ENCODE measurements at regions not wholly inside any gene's neighbourhood (a gene's known extent, or its start where the extent isn't known, plus 50 kb on each side); places are given as distances from the start of the nearest gene placed in this dataset.
"Not testable (repeated sequence)": the region's sequence is repeated elsewhere in the genome, so short reads cannot be mapped to it uniquely, and the experiment has no call there.

DNA sequence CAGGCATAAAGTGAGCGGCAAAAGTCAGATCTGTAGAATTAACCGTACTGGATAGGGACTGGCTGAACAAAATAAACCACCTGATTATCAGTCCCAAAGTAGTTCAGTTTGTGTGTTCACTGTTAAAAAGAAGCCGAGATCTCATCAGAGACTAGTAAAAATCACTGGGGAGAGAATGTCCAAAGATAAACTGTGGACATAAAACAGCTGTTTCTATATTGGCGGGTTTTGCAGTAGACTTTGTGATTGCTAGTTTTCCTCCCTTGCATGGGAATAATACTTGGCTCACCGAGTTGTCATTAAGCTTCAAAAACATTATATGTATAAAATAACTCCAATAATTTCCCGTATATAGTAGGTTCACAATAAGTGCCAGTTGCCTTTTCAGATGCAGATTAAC lies 114.2 kb upstream of the ID4 start (continued):
- no peak for TF ChIP-seq FOSL2 (IDR thresholded peaks at IDR 0.05; ENCODE audit: borderline replicate concordance, low read depth)
- no peak for TF ChIP-seq YY1 (IDR thresholded peaks at IDR 0.05; ENCODE audit: low read depth)
- no peak for TF ChIP-seq EZH2phosphoT487 (IDR thresholded peaks at IDR 0.05; ENCODE audit: borderline replicate concordance, low read depth)

DNA sequence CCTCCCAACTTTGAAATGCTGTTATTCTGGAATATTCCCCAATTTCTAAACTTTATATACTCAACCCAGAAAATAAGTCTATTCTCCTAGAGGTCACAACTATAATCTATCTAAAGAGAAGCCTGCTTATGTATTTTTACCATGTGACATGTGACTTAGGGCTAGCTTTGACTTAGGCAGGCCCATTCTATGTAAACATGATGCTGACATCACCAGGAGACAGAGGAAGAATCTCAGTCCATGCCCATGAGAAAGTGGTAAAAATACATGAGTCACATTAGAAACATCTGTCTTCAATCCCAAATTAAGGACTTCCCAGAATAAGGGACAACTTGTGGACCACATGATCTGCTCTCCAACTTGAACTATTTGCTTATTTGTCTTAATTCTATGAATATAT lies 113.6 kb upstream of the ID4 start:
- no peaks in the 10 kb centered on the region for H3K9me2 ChIP-seq
- H3K9ac ChIP-seq: no peak overlapping the region
- POLR2A ChIA-PET: no interaction called here
- no peak overlapping the region for H3K4me2 ChIP-seq
- peaks cover 3% of the 10 kb centered on the region for H3F3A ChIP-seq (replicated peaks; ENCODE audit: insufficient read depth)
- H3K36me3 ChIP-seq (replicated peaks in 1 of 2; ENCODE audit: control insufficient read depth in 1 of 2, insufficient read depth in 2 of 2, low read length in 1 of 2): no peaks in the 10 kb centered on the region
- no peaks in the 10 kb centered on the region for H4K20me1 ChIP-seq (ENCODE audit: insufficient read depth)
- no peaks in the 10 kb centered on the region for H3K79me2 ChIP-seq (ENCODE audit: insufficient read depth)
- H3K9me3 ChIP-seq: no peaks in the 10 kb centered on the region
- no peak for DNase-seq
- H2AFZ ChIP-seq (ENCODE audit: low read depth): no peak overlapping the region
- CTCF ChIA-PET: no interaction called here
- peaks cover 0 to 5% of the 10 kb centered on the region in 2 experiments; a peak in 3 of 4 replicates for H3K4me1 ChIP-seq (ENCODE audit: control insufficient read depth in 1 of 2, insufficient read depth in 2 of 2, low read depth in 1 of 2, low read length in 1 of 2)
- H3K4me3 ChIP-seq (ENCODE audit: low read depth in 2 of 2, low read length in 1 of 2): no peak overlapping the region
- peak overlapping the region in 1 of 2 experiments; percentile 68; a peak in 2 of 4 replicates for H3K27ac ChIP-seq (ENCODE audit: low read depth in 2 of 2, low read length in 1 of 2)
- TF ChIP-seq FOXM1 (IDR thresholded peaks at IDR 0.05; ENCODE audit: low read depth) (no peak), TCF12 (IDR thresholded peaks at IDR 0.05) (0 out of 2 replicates have a peak, but pooled peaks have one; percentile 29)
- no peaks in the 10 kb centered on the region for H3K27me3 ChIP-seq (ENCODE audit: insufficient read depth)

DNA sequence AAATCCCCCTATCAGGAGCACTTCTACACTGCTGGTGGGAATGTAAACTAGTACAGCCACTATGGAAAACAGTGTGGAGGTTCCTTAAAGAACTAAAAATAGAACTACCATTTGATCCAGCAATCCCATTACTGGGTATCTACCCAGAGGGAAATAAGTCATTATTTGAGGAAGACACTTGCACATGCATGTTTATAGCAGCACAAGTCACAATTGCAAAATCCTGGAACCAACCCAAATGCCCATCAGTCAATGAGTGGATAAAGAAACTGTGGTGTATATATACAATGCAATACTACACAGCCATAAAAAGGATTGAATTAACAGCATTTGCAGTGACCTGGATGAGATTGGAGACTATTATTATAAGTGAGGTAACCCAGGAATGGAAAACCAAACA lies 111.7 kb upstream of the ID4 start:
- DNase-seq; POLR2A ChIA-PET; H3K36me3 ChIP-seq (replicated peaks in 1 of 2; ENCODE audit: control insufficient read depth in 1 of 2, insufficient read depth in 2 of 2, low read length in 1 of 2); H3K27ac ChIP-seq (ENCODE audit: low read depth in 2 of 2, low read length in 1 of 2); H3K4me3 ChIP-seq (ENCODE audit: low read depth in 2 of 2, low read length in 1 of 2); H3K9ac ChIP-seq; H3F3A ChIP-seq (replicated peaks; ENCODE audit: insufficient read depth); H3K27me3 ChIP-seq (ENCODE audit: insufficient read depth); H2AFZ ChIP-seq (ENCODE audit: low read depth); H3K4me2 ChIP-seq; H4K20me1 ChIP-seq (ENCODE audit: insufficient read depth); H3K79me2 ChIP-seq (ENCODE audit: insufficient read depth); H3K9me2 ChIP-seq; H3K9me3 ChIP-seq; H3K4me1 ChIP-seq (ENCODE audit: control insufficient read depth in 1 of 2, insufficient read depth in 2 of 2, low read depth in 1 of 2, low read length in 1 of 2); CTCF ChIA-PET: not testable (repeated sequence)

DNA sequence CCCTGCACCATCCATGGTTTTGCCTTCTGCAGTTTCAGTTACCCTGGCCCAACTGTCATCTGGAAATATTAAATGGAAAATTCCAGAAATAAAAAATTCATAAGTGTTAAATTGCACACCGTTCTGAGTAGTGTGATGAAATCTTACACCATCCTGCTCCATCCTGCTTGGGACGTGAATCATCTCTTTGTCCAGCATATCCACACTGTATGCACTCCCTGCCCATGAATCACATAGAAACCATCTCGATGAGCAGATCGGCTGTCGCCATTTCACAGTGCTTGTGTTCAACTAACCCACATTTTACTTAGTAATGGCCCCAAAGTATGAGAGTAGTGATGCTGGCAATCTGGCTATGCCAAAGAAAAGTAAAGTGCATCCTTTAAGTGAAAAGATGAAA lies 105.9 kb upstream of the ID4 start:
- Histone ChIP-seq H4K20me1 (ENCODE audit: insufficient read depth) (no peaks in the 10 kb centered on the region), H3K4me1 (ENCODE audit: control insufficient read depth in 1 of 2, insufficient read depth in 2 of 2, low read depth in 1 of 2, low read length in 1 of 2) (peaks cover 0 to 4% of the 10 kb centered on the region in 2 experiments; a peak in 1 of 4 replicates), H3K27me3 (ENCODE audit: insufficient read depth) (no peaks in the 10 kb centered on the region), H3K4me2 (no peak overlapping the region), H3K79me2 (ENCODE audit: insufficient read depth) (no peaks in the 10 kb centered on the region), H3K27ac (ENCODE audit: low read depth in 2 of 2, low read length in 1 of 2) (peak overlapping the region in 1 of 2 experiments; percentile 76; a peak in 2 of 4 replicates), H3F3A (replicated peaks; ENCODE audit: insufficient read depth) (peaks cover 9% of the 10 kb centered on the region), H3K9me2 (no peaks in the 10 kb centered on the region), H3K36me3 (replicated peaks in 1 of 2; ENCODE audit: control insufficient read depth in 1 of 2, insufficient read depth in 2 of 2, low read length in 1 of 2) (peaks cover 0 to 5% of the 10 kb centered on the region in 2 experiments), H3K9me3 (peaks cover 7% of the 10 kb centered on the region; the same call in 1 of the 2 replicates), H3K9ac (no peak overlapping the region; the same call in 1 of the 2 replicates), H3K4me3 (ENCODE audit: low read depth in 2 of 2, low read length in 1 of 2) (no peak overlapping the region), H2AFZ (ENCODE audit: low read depth) (peak overlapping the region; percentile 87)
- TF ChIP-seq ELF1 (IDR thresholded peaks at IDR 0.05) (no peak), FOXM1 (IDR thresholded peaks at IDR 0.05; ENCODE audit: low read depth) (no peak), TEAD4 (IDR thresholded peaks at IDR 0.05; ENCODE audit: borderline replicate concordance, insufficient read depth) (peak; percentile 81), EP300 (IDR thresholded peaks at IDR 0.05; ENCODE audit: borderline replicate concordance in 1 of 2, low read depth in 1 of 2, low read length in 1 of 2) (peak in 1 of 2 experiments; percentile 46; a peak in 2 of 4 replicates), JUND (IDR thresholded peaks at IDR 0.05) (peak; percentile 79), TAF1 (IDR thresholded peaks at IDR 0.05; ENCODE audit: borderline replicate concordance, low read depth, low read length) (no peak; the same call in 1 of the 2 replicates), YY1 (IDR thresholded peaks at IDR 0.05; ENCODE audit: low read depth) (peak; percentile 90), POLR2AphosphoS5 (IDR thresholded peaks at IDR 0.05; ENCODE audit: low read depth, low read length) (peak; percentile 58; the same call in 1 of the 2 replicates), NFIC (IDR thresholded peaks at IDR 0.05; ENCODE audit: borderline replicate concordance) (peak; percentile 33; the same call in 1 of the 2 replicates), FOSL2 (IDR thresholded peaks at IDR 0.05; ENCODE audit: borderline replicate concordance, low read depth) (peak; percentile 94), TCF12 (IDR thresholded peaks at IDR 0.05) (peak; percentile 59)
- TF ChIP-seq, protein P1, sequence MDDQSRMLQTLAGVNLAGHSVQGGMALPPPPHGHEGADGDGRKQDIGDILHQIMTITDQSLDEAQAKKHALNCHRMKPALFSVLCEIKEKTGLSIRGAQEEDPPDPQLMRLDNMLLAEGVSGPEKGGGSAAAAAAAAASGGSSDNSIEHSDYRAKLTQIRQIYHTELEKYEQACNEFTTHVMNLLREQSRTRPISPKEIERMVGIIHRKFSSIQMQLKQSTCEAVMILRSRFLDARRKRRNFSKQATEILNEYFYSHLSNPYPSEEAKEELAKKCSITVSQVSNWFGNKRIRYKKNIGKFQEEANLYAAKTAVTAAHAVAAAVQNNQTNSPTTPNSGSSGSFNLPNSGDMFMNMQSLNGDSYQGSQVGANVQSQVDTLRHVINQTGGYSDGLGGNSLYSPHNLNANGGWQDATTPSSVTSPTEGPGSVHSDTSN (IDR thresholded peaks at IDR 0.05): peak; percentile 65
- TF ChIP-seq, protein P2, sequence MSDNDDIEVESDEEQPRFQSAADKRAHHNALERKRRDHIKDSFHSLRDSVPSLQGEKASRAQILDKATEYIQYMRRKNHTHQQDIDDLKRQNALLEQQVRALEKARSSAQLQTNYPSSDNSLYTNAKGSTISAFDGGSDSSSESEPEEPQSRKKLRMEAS (IDR thresholded peaks at IDR 0.05; ENCODE audit: low read depth): peak; percentile 60; the same call in 1 of the 2 replicates
- ChIA-PET POLR2A (no interaction called here), CTCF (no interaction called here)
- 10% methylated on average over 5 of the region's 5 CpGs for WGBS (ENCODE audit: low lambda C conversion rate)
- no peak for DNase-seq
